OCI-LY1 (cell line): ENCODE measurements at regions not wholly inside any gene's neighbourhood (a gene's known extent, or its start where the extent isn't known, plus 50 kb on each side); places are given as distances from the start of the nearest gene placed in this dataset.

Experiments
- H2AFZ ChIP-seq: fragments of 200-600 bp; sonication (generic), shearing (Covaris generic); 2 replicates; pipeline ENCODE4 v1.6.0; 2014; ENCODE audit warnings: antibody characterized with exemption, mild to moderate bottlenecking, low read length
- H3F3A ChIP-seq: fragments of 200-600 bp; sonication (generic), shearing (Covaris generic); 2 replicates; pipeline ENCODE4 v1.6.0; 2014; ENCODE audit warnings: mild to moderate bottlenecking, antibody characterized with exemption, low read length, moderate library complexity; ENCODE audit not compliant: insufficient read depth
- H3K27ac ChIP-seq: fragments of 200-600 bp; sonication (generic); 2 replicates; pipeline ENCODE4 v1.5.1; 2014; ENCODE audit warnings: low read length, mixed run types, mild to moderate bottlenecking, low read depth; ENCODE audit not compliant: poor library complexity, severe bottlenecking
- H3K27me3 ChIP-seq: fragments of 200-600 bp; sonication (generic); 2 replicates; pipeline ENCODE4 v1.6.0; 2014; ENCODE audit warnings: antibody characterized with exemption, mild to moderate bottlenecking, low read length, moderate library complexity; ENCODE audit not compliant: insufficient read depth
- H3K36me3 ChIP-seq: fragments of 200-600 bp; sonication (generic); 2 replicates; pipeline ENCODE4 v1.6.1; 2014; ENCODE audit warnings: mild to moderate bottlenecking, antibody characterized with exemption, low read length, moderate library complexity, mixed read lengths; ENCODE audit not compliant: insufficient read depth
- H3K4me1 ChIP-seq: fragments of 200-600 bp; sonication (generic); 2 replicates; pipeline ENCODE4 v1.5.1; 2014; ENCODE audit warnings: mild to moderate bottlenecking, low read length, moderate library complexity; ENCODE audit not compliant: insufficient read depth, severe bottlenecking
- H3K4me2 ChIP-seq: fragments of 200-600 bp; sonication (generic), shearing (Covaris generic); 2 replicates; pipeline ENCODE4 v1.6.1; 2014; ENCODE audit warnings: low read length
- H3K4me3 ChIP-seq: fragments of 200-600 bp; sonication (generic); 2 replicates; pipeline ENCODE4 v1.5.1; 2014; ENCODE audit warnings: low read length, low read depth, mild to moderate bottlenecking, mixed read lengths; ENCODE audit not compliant: poor library complexity, severe bottlenecking
- H3K79me2 ChIP-seq: fragments of 200-600 bp; shearing (Covaris generic); 2 replicates; pipeline ENCODE4 v1.6.1; 2016; ENCODE audit warnings: mixed run types, low read length, mixed read lengths; ENCODE audit not compliant: insufficient read depth
- H3K9ac ChIP-seq: fragments of 200-600 bp; sonication (generic), shearing (Covaris generic); 2 replicates; pipeline ENCODE4 v1.6.1; 2014; ENCODE audit warnings: mild to moderate bottlenecking, low read length, mixed read lengths
- H3K9me2 ChIP-seq: fragments of 200-600 bp; sonication (generic), shearing (Covaris generic); 2 replicates; pipeline ENCODE4 v1.6.1; 2014; ENCODE audit warnings: low read depth, mild to moderate bottlenecking, low read length, mixed read lengths
- H3K9me3 ChIP-seq: fragments of 200-600 bp; shearing (Covaris generic); 2 replicates; pipeline ENCODE4 v1.6.1; 2014; ENCODE audit warnings: low read length, mixed read lengths
- H4K20me1 ChIP-seq: fragments of 200-600 bp; sonication (generic), shearing (Covaris generic); 2 replicates; pipeline ENCODE4 v1.6.0; 2016; ENCODE audit warnings: mild to moderate bottlenecking, low read length; ENCODE audit not compliant: insufficient read depth
- EZH2 ChIP-seq: fragments of 200-600 bp; sonication (generic), shearing (Covaris generic); IDR thresholded peaks from 2 replicates; pipeline ENCODE4 v1.8.0; 2017; ENCODE audit warnings: borderline replicate concordance, mixed run types, mild to moderate bottlenecking, antibody characterized with exemption, low read length, moderate library complexity, mixed read lengths
- TF ChIP-seq, protein P1 (sequence below): fragments of 200-600 bp; sonication (generic), shearing (Covaris generic); IDR thresholded peaks from 2 replicates; pipeline ENCODE4 v1.5.1; 2017; ENCODE audit warnings: mild to moderate bottlenecking, antibody characterized with exemption, low read length, moderate library complexity, mixed read lengths

DNA sequence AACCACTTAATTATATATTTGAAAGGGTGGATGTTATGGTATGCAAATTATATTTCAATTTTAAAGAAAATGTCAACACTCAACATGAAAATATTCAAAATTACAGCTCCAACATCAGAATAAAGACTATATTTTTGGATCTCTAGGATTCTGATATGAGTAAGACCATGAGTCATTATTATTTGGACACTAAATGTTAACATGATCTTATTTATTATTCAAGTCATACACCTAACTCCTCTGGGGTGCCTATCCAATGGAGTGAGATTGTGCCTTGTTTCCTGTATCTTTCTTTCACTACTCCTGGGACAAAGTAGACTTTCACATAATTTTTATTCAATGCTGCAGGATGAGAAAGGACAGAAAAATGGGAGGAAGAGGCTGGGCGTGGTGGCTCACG, 135.2 kb upstream of the PRSS1 start:
- no peak overlapping the region for H3K27ac ChIP-seq
- H3K4me2 ChIP-seq, result no peak overlapping the region
- H2AFZ ChIP-seq, result no peak overlapping the region
- no peaks in the 10 kb centered on the region for H3F3A ChIP-seq
- H3K4me3 ChIP-seq, result no peak overlapping the region
- no peak overlapping the region for H3K9ac ChIP-seq
- H3K9me2 ChIP-seq, result no peaks in the 10 kb centered on the region
- H4K20me1 ChIP-seq, result no peaks in the 10 kb centered on the region
- no peaks in the 10 kb centered on the region for H3K4me1 ChIP-seq
- H3K36me3 ChIP-seq, result no peaks in the 10 kb centered on the region
- H3K27me3 ChIP-seq, result no peaks in the 10 kb centered on the region; the same call in 1 of the 2 replicates
- no peaks in the 10 kb centered on the region for H3K79me2 ChIP-seq
- no peaks in the 10 kb centered on the region for H3K9me3 ChIP-seq
- TF ChIP-seq, protein P1, sequence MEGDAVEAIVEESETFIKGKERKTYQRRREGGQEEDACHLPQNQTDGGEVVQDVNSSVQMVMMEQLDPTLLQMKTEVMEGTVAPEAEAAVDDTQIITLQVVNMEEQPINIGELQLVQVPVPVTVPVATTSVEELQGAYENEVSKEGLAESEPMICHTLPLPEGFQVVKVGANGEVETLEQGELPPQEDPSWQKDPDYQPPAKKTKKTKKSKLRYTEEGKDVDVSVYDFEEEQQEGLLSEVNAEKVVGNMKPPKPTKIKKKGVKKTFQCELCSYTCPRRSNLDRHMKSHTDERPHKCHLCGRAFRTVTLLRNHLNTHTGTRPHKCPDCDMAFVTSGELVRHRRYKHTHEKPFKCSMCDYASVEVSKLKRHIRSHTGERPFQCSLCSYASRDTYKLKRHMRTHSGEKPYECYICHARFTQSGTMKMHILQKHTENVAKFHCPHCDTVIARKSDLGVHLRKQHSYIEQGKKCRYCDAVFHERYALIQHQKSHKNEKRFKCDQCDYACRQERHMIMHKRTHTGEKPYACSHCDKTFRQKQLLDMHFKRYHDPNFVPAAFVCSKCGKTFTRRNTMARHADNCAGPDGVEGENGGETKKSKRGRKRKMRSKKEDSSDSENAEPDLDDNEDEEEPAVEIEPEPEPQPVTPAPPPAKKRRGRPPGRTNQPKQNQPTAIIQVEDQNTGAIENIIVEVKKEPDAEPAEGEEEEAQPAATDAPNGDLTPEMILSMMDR, result no peak
- TF ChIP-seq EZH2, result no peak

DNA sequence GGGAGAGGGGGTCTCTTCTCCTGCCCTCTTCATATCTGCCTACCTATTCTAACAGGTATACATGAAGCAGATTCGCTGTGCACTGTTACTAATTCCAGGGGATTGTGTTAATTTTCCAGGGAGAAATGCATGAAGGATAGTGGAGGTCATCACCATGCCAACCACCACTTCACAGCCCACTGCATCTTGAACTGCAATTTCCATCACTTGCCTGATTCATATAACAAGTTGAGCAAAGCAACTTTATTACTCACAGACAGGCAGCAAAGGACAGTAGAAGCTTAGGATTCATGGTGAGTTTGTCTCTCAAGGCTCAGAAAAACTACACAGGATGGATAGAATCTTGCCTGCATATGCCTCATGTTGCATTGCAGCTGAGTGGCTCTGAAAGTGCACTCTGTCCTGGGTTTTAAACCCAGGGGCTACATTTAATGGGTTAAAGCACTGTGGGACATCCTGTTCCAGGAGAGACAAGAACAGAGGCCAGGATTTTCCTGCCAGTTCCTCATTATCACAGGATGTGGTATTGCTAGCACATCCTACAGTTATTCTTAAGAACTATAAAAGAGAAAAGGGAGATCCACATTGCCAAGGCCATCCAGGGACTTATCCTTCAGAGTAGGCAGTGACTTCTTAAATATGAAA, 136.9 kb upstream of the PRSS1 start:
- no peak overlapping the region for H3K4me3 ChIP-seq
- H3K4me2 ChIP-seq, result no peak overlapping the region
- H3K79me2 ChIP-seq, result no peaks in the 10 kb centered on the region
- TF ChIP-seq, protein P1, result no peak
- no peak for TF ChIP-seq EZH2
- H3K27me3 ChIP-seq, result no peaks in the 10 kb centered on the region
- H3F3A ChIP-seq, result no peaks in the 10 kb centered on the region
- H4K20me1 ChIP-seq, result no peaks in the 10 kb centered on the region
- H2AFZ ChIP-seq, result no peak overlapping the region
- H3K36me3 ChIP-seq, result no peaks in the 10 kb centered on the region
- no peaks in the 10 kb centered on the region for H3K4me1 ChIP-seq
- H3K9me3 ChIP-seq, result no peaks in the 10 kb centered on the region
- H3K9me2 ChIP-seq, result no peaks in the 10 kb centered on the region
- no peak overlapping the region for H3K27ac ChIP-seq
- no peak overlapping the region for H3K9ac ChIP-seq

DNA sequence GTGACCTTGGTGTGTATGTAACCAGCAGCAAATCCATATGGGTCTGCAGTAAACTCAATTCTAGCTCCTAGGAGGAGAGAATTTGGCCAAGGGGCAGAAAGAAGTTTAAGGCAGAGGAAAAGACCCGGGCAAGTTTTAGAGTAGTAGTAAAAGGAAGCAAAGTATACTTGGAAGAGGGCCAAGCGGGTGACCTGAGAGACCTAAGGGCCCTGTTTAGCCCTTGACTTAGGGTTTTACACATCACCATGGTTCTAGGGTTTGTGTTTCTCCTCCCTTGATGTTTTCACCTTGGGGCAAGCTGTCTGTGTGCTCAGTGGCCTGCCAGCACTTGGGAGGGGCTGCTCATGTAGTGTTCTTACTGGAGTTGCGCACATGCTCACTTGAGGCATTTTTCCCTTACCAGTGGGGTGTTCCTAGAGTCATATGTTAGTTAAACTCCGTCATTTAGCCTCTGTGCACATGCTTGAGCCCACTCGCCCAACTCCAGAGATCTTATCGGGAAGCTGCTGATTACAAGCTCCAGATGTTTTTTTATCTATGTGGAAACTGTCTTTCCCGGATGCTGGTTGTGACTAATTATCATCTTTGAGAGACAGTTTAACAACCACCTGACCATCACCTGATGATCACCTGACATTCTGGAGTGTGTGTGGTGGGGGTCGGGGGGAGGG, 137.6 kb upstream of the PRSS1 start:
- H3K4me2 ChIP-seq, result no peak overlapping the region
- no peak overlapping the region for H2AFZ ChIP-seq
- no peaks in the 10 kb centered on the region for H3K9me2 ChIP-seq
- no peaks in the 10 kb centered on the region for H3K9me3 ChIP-seq
- H3K9ac ChIP-seq, result no peak overlapping the region
- H3K79me2 ChIP-seq, result no peaks in the 10 kb centered on the region
- no peaks in the 10 kb centered on the region for H3K27me3 ChIP-seq
- no peak overlapping the region for H3K4me3 ChIP-seq
- TF ChIP-seq, protein P1, result no peak
- no peak for TF ChIP-seq EZH2
- H3F3A ChIP-seq, result no peaks in the 10 kb centered on the region
- H3K36me3 ChIP-seq, result no peaks in the 10 kb centered on the region
- no peaks in the 10 kb centered on the region for H4K20me1 ChIP-seq
- no peaks in the 10 kb centered on the region for H3K4me1 ChIP-seq
- H3K27ac ChIP-seq, result no peak overlapping the region
